ENCODE measurements at regions not wholly inside any gene's neighbourhood (a gene's known extent, or its start where the extent isn't known, plus 50 kb on each side); places are given as distances from the start of the nearest gene placed in this dataset.

DNA sequence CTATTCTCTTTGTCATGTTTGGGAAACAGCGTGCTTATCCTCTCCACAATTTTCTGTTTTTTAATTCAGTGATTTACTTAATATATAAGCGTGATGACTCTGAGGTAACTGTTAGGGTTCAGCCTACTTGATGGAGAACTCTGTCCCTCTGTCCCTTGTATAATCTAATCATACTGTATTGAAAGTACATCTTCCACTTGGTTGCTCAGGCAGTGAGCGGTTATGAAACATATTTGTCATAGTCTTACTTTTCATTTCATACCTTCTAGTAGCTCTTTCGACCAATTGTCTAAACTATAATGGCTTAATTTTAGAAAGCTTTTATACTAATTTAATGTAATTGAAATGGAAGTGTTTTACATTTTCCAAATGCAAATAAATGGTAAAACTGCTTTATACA lies 469.0 kb downstream of the TLL1 start:
- H3K4me1 ChIP-seq (ENCODE audit: insufficient read depth, low read length) = no peaks in the 10 kb centered on the region
- no peak overlapping the region for H2BK5ac ChIP-seq (ENCODE audit: insufficient read length, low read length)
- Mint-ChIP-seq H3K4me3 (no peak overlapping the region), H3K36me3 (ENCODE audit: insufficient read depth in 1 of 3, low read depth in 3 of 3) (no peaks in the 10 kb centered on the region), H3K4me1 (no peaks in the 10 kb centered on the region), H3K27me3 (ENCODE audit: low read depth) (no peaks in the 10 kb centered on the region), H3K9me3 (no peaks in the 10 kb centered on the region), H3K27ac (no peak overlapping the region)
- no peaks in the 10 kb centered on the region for H4K20me1 ChIP-seq (ENCODE audit: control insufficient read depth, insufficient read depth, insufficient read length)
- no peak overlapping the region for H4K8ac ChIP-seq (replicated peaks; ENCODE audit: insufficient read length, low read depth, low read length)
- no peak overlapping the region for H2AFZ ChIP-seq (ENCODE audit: low read length)
- no peak overlapping the region for H2BK12ac ChIP-seq (ENCODE audit: insufficient read length, low read depth, low read length)
- H4K91ac ChIP-seq (ENCODE audit: insufficient read length, low read depth, low read length) = no peak overlapping the region
- H3K79me1 ChIP-seq (ENCODE audit: insufficient read depth, low read depth, low read length, poor library complexity, severe bottlenecking) = no peaks in the 10 kb centered on the region
- no peak overlapping the region for H4K5ac ChIP-seq (ENCODE audit: insufficient read length, low read depth, low read length)
- no peak overlapping the region for H2BK20ac ChIP-seq (ENCODE audit: low read depth, low read length, poor library complexity, severe bottlenecking)
- no peaks in the 10 kb centered on the region for H3K23me2 ChIP-seq (ENCODE audit: insufficient read length, low read depth, low read length, poor library complexity, severe bottlenecking)
- no peak overlapping the region for H3K4me2 ChIP-seq (ENCODE audit: insufficient read depth, insufficient read length, low read length)
- H2AK5ac ChIP-seq (ENCODE audit: insufficient read length, low read length) = no peak overlapping the region
- H3K4ac ChIP-seq (ENCODE audit: low read depth, low read length) = no peak overlapping the region
- no peaks in the 10 kb centered on the region for H3K79me2 ChIP-seq (ENCODE audit: insufficient read depth, low read length)
- no peak overlapping the region for H3K14ac ChIP-seq (ENCODE audit: insufficient read depth, low read length)
- H2BK15ac ChIP-seq (ENCODE audit: low read depth, low read length) = no peak overlapping the region
- TF ChIP-seq, protein P1, sequence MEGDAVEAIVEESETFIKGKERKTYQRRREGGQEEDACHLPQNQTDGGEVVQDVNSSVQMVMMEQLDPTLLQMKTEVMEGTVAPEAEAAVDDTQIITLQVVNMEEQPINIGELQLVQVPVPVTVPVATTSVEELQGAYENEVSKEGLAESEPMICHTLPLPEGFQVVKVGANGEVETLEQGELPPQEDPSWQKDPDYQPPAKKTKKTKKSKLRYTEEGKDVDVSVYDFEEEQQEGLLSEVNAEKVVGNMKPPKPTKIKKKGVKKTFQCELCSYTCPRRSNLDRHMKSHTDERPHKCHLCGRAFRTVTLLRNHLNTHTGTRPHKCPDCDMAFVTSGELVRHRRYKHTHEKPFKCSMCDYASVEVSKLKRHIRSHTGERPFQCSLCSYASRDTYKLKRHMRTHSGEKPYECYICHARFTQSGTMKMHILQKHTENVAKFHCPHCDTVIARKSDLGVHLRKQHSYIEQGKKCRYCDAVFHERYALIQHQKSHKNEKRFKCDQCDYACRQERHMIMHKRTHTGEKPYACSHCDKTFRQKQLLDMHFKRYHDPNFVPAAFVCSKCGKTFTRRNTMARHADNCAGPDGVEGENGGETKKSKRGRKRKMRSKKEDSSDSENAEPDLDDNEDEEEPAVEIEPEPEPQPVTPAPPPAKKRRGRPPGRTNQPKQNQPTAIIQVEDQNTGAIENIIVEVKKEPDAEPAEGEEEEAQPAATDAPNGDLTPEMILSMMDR (conservative IDR thresholded peaks at IDR 0.05) = no peak
- no CpG with 5 or more reads among the region's 4 CpGs for WGBS (ENCODE audit: extremely low coverage, insufficient read length, low lambda C conversion rate)
- no peak overlapping the region for H3K27ac ChIP-seq (ENCODE audit: insufficient read length, low read depth, low read length)
- no peak overlapping the region for H3K18ac ChIP-seq (ENCODE audit: insufficient read length, low read depth, low read length)
- H3K23ac ChIP-seq (ENCODE audit: insufficient read length, low read depth, low read length) = no peak overlapping the region
- no peak for DNase-seq
- no peak overlapping the region for H2BK120ac ChIP-seq (ENCODE audit: low read depth, low read length, poor library complexity, severe bottlenecking)
- no peaks in the 10 kb centered on the region for H3K27me3 ChIP-seq (ENCODE audit: insufficient read depth, low read length)
- H3K9ac ChIP-seq (ENCODE audit: extremely low read depth, insufficient read length, low read length) = no peak overlapping the region
- H3T11ph ChIP-seq (ENCODE audit: low read length) = no peak overlapping the region
- H3K9me3 ChIP-seq (ENCODE audit: control insufficient read depth, low read depth, low read length) = no peaks in the 10 kb centered on the region
- H3K56ac ChIP-seq (ENCODE audit: insufficient read length, low read depth, low read length) = no peak overlapping the region
